ENCODE measurements at regions not wholly inside any gene's neighbourhood (a gene's known extent, or its start where the extent isn't known, plus 50 kb on each side); places are given as distances from the start of the nearest gene placed in this dataset.

DNA sequence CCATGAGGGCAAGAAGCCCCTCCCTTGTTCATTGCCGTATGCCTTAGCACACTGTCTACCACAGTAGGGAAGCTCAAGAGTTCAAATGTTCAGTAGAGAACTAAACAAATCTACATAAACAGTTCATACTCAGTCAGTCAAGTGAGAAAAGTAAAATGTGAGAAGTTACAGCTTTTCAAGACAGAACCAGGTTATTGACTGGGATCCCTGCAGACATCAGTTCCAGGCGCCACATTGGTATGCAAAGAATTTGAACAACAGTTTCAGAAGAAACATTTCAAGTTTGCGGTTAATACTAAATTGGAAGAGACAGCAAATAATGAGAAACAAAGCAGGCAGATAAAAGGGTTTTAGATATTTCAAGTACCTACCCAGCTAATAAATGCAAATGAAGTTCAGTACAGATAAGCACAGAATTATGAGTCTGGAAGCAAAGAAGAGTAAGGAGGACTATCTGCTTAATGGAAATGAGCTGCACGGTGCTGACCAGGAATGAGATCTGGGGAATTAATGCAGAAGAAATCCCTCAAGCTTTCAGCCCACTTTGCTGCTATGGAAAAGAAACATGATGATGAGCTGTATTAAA, 246.2 kb downstream of the HACE1 start:
- TF ChIP-seq POLR2AphosphoS5 (IDR thresholded peaks at IDR 0.05; ENCODE audit: low read depth, low read length) (no peak), POLR2A (IDR thresholded peaks at IDR 0.05; ENCODE audit: low read depth, low read length) (no peak)

Measured in GM12892 (cell line).